Uterus (tissue), 3 donors: ENCODE measurements at regions not wholly inside any gene's neighbourhood (a gene's known extent, or its start where the extent isn't known, plus 50 kb on each side); places are given as distances from the start of the nearest gene placed in this dataset.

ENCODE experiments used
- DNase-seq, 2 donors: peaks; one replicate each; pipeline ENCODE4 v3.0.0-alpha.2; 2019 to 2020
- H3K27ac ChIP-seq, 2 donors: fragments of 200-600 bp; sonication (generic); 1 replicate in 1 of 2; 2 replicates in 1 of 2; pipeline ENCODE4 v1.5.1; 2016 to 2018
- H3K27me3 ChIP-seq, 2 donors: fragments of 200-600 bp; sonication (generic); one replicate each; pipeline ENCODE4 v1.5.1; 2018 to 2019; ENCODE audit warnings: control low read depth in 1 of 2
- H3K36me3 ChIP-seq, 2 donors: fragments of 200-600 bp; sonication (generic); one replicate each; pipeline ENCODE4 v1.5.1; 2019; ENCODE audit warnings: control low read depth in 1 of 2
- H3K4me1 ChIP-seq, 2 donors: fragments of 200-600 bp; sonication (generic); one replicate each; pipeline ENCODE4 v1.5.1; 2018 to 2019; ENCODE audit warnings: control low read depth in 1 of 2
- H3K4me3 ChIP-seq, 2 donors: fragments of 200-600 bp; sonication (generic); 1 replicate in 1 of 2; 2 replicates in 1 of 2; pipeline ENCODE4 v1.5.1; 2018 to 2019; ENCODE audit warnings: mild to moderate bottlenecking in 1 of 2
- H3K9me3 ChIP-seq, 2 donors: fragments of 200-600 bp; sonication (generic); one replicate each; pipeline ENCODE4 v1.5.1; 2019; ENCODE audit warnings: control low read depth in 1 of 2
- POLR2A ChIP-seq, 2 donors: fragments of 450-650 bp; IDR thresholded peaks; one replicate each; pipeline ENCODE4 v1.6.1; 2016; ENCODE audit warnings: antibody characterized with exemption in 2 of 2, mild to moderate bottlenecking in 1 of 2, moderate library complexity in 1 of 2
- intact Hi-C: fragments of 100-400 bp; cut with DNase I; formaldehyde crosslinking; loops from one replicate; pipeline ENCODE4 v1.15.1; 2023; ENCODE audit warnings: low total_unique reads
- TF ChIP-seq, protein P1 (sequence below), 4 experiments: fragments of 200-600 bp in 2 of 4; fragments of 450-650 bp in 2 of 4; sonication (generic) in 2 of 4; IDR thresholded peaks; one replicate each; pipeline ENCODE4 v1.5.1; 2016 to 2019; ENCODE audit warnings: antibody characterized with exemption in 4 of 4, mild to moderate bottlenecking in 2 of 4, moderate library complexity in 1 of 4
- donor health status: DM: yes; HTN: yes; CAD: no.

DNA sequence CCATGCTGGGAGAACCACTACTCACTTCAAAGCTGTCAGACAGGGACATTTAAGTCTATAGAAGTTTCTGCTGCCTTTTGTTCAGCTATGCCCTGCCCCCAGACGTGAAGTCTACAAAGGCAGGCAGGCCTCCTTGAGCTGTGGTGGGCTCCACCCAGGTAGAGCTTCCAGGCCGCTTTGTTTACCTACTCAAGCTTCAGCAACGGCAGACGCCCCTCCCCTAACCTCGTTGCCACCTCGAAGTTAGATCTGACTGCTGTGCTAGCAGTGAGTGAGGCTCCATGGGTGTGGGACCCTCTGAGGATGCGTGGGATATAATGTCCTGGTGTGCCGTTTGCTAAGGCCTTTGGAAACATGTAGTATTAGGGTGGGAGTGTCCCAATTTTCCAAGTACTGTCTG lies 276.7 kb downstream of the ZIC4 start:
- H3K36me3 ChIP-seq = no peaks in the 10 kb centered on the region
- intact Hi-C loops = no loop called here
- no peak for DNase-seq
- no peak overlapping the region for H3K27ac ChIP-seq
- no peaks in the 10 kb centered on the region for H3K4me1 ChIP-seq
- H3K9me3 ChIP-seq = no peaks in the 10 kb centered on the region
- H3K4me3 ChIP-seq = no peak overlapping the region
- no peak for TF ChIP-seq POLR2A (IDR thresholded peaks at IDR 0.05)
- TF ChIP-seq, protein P1, sequence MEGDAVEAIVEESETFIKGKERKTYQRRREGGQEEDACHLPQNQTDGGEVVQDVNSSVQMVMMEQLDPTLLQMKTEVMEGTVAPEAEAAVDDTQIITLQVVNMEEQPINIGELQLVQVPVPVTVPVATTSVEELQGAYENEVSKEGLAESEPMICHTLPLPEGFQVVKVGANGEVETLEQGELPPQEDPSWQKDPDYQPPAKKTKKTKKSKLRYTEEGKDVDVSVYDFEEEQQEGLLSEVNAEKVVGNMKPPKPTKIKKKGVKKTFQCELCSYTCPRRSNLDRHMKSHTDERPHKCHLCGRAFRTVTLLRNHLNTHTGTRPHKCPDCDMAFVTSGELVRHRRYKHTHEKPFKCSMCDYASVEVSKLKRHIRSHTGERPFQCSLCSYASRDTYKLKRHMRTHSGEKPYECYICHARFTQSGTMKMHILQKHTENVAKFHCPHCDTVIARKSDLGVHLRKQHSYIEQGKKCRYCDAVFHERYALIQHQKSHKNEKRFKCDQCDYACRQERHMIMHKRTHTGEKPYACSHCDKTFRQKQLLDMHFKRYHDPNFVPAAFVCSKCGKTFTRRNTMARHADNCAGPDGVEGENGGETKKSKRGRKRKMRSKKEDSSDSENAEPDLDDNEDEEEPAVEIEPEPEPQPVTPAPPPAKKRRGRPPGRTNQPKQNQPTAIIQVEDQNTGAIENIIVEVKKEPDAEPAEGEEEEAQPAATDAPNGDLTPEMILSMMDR (IDR thresholded peaks at IDR 0.05) = no peak
- H3K27me3 ChIP-seq = no peaks in the 10 kb centered on the region

DNA sequence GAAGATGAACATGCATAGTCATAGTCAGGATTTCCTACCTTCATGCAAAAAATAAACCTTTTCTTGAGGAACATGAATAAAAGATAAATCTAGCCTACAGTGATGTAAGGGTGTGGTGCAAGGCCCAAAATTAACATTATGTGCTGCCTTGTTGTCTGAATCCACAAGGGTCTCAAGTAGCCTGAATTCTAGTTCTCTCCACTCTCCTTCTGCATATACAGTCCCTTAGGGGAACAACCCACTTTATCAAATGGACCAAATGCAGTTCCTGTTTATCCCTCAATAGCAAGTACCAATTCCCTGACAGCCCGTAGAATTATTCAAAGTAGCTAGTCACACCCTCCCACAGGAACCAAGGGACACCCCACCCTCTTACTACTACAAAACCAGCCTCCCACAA lies 284.0 kb downstream of the ZIC4 start:
- Histone ChIP-seq H3K36me3 (no peaks in the 10 kb centered on the region), H3K9me3 (no peaks in the 10 kb centered on the region), H3K27ac (no peak overlapping the region), H3K4me3 (no peak overlapping the region), H3K4me1 (no peaks in the 10 kb centered on the region), H3K27me3 (no peaks in the 10 kb centered on the region)
- intact Hi-C loops = no loop called here
- TF ChIP-seq, protein P1 (IDR thresholded peaks at IDR 0.05) = no peak
- TF ChIP-seq POLR2A (IDR thresholded peaks at IDR 0.05) = no peak
- no peak for DNase-seq

DNA sequence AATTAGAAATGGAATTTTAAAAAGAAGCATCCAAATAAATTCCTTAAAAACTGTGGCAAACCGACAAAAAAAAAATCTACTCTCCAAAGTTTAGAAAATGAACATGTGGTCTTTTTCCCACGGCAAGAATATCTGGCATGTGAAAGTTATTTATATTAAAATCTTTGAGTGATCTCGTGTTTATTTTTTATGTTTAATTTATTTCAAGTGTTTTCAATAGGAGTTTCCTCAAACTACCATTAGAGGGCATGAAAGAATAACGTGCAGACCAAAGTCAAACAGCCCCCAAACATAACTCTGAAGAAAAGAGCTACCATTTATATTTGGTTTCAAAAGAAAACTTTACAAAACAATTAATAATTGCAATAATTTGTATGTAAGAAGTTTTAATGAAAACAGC lies 286.4 kb downstream of the ZIC4 start:
- Histone ChIP-seq H3K27ac (no peak overlapping the region), H3K27me3 (no peaks in the 10 kb centered on the region)

DNA sequence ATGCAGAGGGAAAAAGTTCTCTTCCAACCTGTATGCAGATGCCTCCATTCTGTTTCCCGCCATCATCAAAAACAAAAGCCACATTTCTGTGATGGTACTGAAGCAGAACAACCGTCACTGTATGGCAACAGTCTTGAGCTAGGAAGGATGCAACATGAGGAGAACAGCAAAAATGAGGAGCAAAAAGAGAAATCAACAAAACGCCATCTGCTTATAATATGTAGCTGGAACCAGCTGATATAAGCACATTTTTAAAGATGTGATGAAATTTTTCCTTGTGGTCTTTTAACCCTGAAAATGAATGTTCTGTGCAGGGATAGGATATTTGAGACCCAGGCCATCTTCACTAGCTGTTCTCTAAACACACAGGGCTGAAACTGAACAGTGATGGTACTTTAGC lies 287.0 kb downstream of the ZIC4 start:
- no peaks in the 10 kb centered on the region for H3K36me3 ChIP-seq
- no peak overlapping the region for H3K4me3 ChIP-seq
- no peaks in the 10 kb centered on the region for H3K9me3 ChIP-seq
- intact Hi-C loops = no loop called here
- H3K4me1 ChIP-seq = no peaks in the 10 kb centered on the region
- TF ChIP-seq, protein P1 (IDR thresholded peaks at IDR 0.05) = no peak
- no peak for TF ChIP-seq POLR2A (IDR thresholded peaks at IDR 0.05)
- no peak overlapping the region for H3K27ac ChIP-seq
- H3K27me3 ChIP-seq = no peaks in the 10 kb centered on the region
- no peak for DNase-seq

More for the DNA sequence above, 286.4 kb downstream of the ZIC4 start:
- Histone ChIP-seq H3K4me1 (no peaks in the 10 kb centered on the region), H3K36me3 (no peaks in the 10 kb centered on the region), H3K9me3 (no peaks in the 10 kb centered on the region), H3K4me3 (no peak overlapping the region)
- TF ChIP-seq, protein P1 (IDR thresholded peaks at IDR 0.05) = peak in 1 of 4 experiments; percentile 13
- TF ChIP-seq POLR2A (IDR thresholded peaks at IDR 0.05) = no peak
- intact Hi-C loops = no loop called here
- no peak for DNase-seq

DNA sequence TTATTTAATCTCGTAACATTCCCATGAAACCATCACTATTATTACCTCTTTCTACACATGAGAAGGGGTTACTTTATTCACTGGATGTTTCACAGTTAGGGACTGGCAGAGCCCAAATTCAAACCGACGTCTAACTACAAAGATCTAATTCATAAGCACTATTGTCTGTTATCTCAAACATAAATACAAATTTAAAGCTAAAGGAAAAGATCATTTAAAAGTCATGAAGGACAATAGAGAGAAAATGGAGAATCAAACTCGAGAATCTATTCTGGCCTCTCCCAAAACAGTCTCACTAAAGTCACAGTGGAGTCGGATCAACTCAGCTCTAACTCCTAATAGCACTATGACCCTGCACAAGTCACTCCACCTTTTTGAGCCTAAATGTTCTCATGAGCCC lies 287.7 kb downstream of the ZIC4 start:
- no peaks in the 10 kb centered on the region for H3K36me3 ChIP-seq
- no peaks in the 10 kb centered on the region for H3K9me3 ChIP-seq
- intact Hi-C loops = no loop called here
- H3K4me3 ChIP-seq = no peak overlapping the region
- DNase-seq = no peak
- H3K4me1 ChIP-seq = no peaks in the 10 kb centered on the region
- TF ChIP-seq POLR2A (IDR thresholded peaks at IDR 0.05) = no peak
- TF ChIP-seq, protein P1 (IDR thresholded peaks at IDR 0.05) = no peak
- H3K27ac ChIP-seq = no peak overlapping the region
- H3K27me3 ChIP-seq = no peaks in the 10 kb centered on the region
